PC-9 (cell line): ENCODE measurements at regions not wholly inside any gene's neighbourhood (a gene's known extent, or its start where the extent isn't known, plus 50 kb on each side); places are given as distances from the start of the nearest gene placed in this dataset.

Experiments used
- BruUV-seq: library from RNA; stranded (reverse); fragments of 400-500 nt; replicated peaks from 2 replicates; lab custom pipeline; 2021; lab: Mats Ljungman, UMichigan
- CTCF ChIA-PET: fragments of 300-600 bp; sonication (Branson Sonifier 250); formaldehyde crosslinking; loops from one replicate; lab custom pipeline; 2022; ENCODE audit warnings: antibody characterized with exemption; lab: Charles Lee
- POLR2A ChIA-PET: fragments of 300-600 bp; sonication (Branson Sonifier 250); formaldehyde crosslinking; loops from one replicate; lab custom pipeline; 2022; ENCODE audit warnings: antibody characterized with exemption; ENCODE audit not compliant: unreplicated experiment; lab: Charles Lee
- DNase-seq, 2 experiments: peaks; one replicate each; pipeline versions ENCODE4 v3.0.0 to v3.0.0-alpha.2; 2015 to 2022; ENCODE audit warnings: mixed read lengths in 1 of 2
- H2AFZ ChIP-seq: fragments of 200-600 bp; sonication (generic); 2 replicates; pipeline ENCODE4 v1.8.1; 2017; ENCODE audit warnings: antibody characterized with exemption
- H3F3A ChIP-seq: fragments of 200-600 bp; sonication (generic); 2 replicates; pipeline ENCODE4 v1.8.1; 2017; ENCODE audit warnings: antibody characterized with exemption, mild to moderate bottlenecking, low read depth; ENCODE audit not compliant: insufficient read depth
- H3K27ac ChIP-seq: fragments of 200-600 bp; sonication (generic); 2 replicates; pipeline ENCODE4 v1.6.1; 2016; ENCODE audit warnings: mixed run types
- H3K27me3 ChIP-seq: fragments of 200-600 bp; sonication (generic); 2 replicates; pipeline ENCODE4 v1.6.1; 2016; ENCODE audit warnings: low read depth, mixed run types; ENCODE audit not compliant: insufficient read depth
- H3K36me3 ChIP-seq: fragments of 200-600 bp; sonication (generic); 2 replicates; pipeline ENCODE4 v1.6.1; 2016; ENCODE audit warnings: low read depth, mixed run types
- H3K4me1 ChIP-seq: fragments of 200-600 bp; sonication (generic); replicated peaks from 2 replicates; pipeline ENCODE4 v1.6.1; 2016; ENCODE audit warnings: mixed run types; ENCODE audit not compliant: insufficient read depth
- H3K4me2 ChIP-seq: fragments of 200-600 bp; sonication (generic); 2 replicates; pipeline ENCODE4 v1.6.1; 2017; ENCODE audit warnings: mixed run types
- H3K4me3 ChIP-seq: fragments of 200-600 bp; sonication (generic); 2 replicates; pipeline ENCODE4 v1.6.1; 2016; ENCODE audit warnings: mixed run types
- H3K79me2 ChIP-seq: fragments of 200-600 bp; sonication (generic); 2 replicates; pipeline ENCODE4 v1.6.1; 2017; ENCODE audit warnings: low read depth, mixed run types
- H3K9me2 ChIP-seq: fragments of 200-600 bp; sonication (generic); 2 replicates; pipeline ENCODE4 v1.8.1; 2017; ENCODE audit warnings: mild to moderate bottlenecking; ENCODE audit not compliant: insufficient read depth
- H3K9me3 ChIP-seq: fragments of 200-600 bp; sonication (generic); 2 replicates; pipeline ENCODE4 v1.8.1; 2016; ENCODE audit warnings: low read depth; ENCODE audit not compliant: insufficient read depth
- H4K20me1 ChIP-seq: fragments of 200-600 bp; sonication (generic); 2 replicates; pipeline ENCODE4 v1.8.1; 2017; ENCODE audit not compliant: insufficient read depth
- CTCF ChIP-seq: fragments of 200-600 bp; sonication (generic); conservative IDR thresholded peaks from 2 replicates; pipeline ENCODE4 v1.6.1; 2017; ENCODE audit warnings: mixed run types, antibody characterized with exemption, mild to moderate bottlenecking, moderate library complexity
- EZH2 ChIP-seq: fragments of 200-600 bp; sonication (generic); IDR thresholded peaks from 2 replicates; pipeline ENCODE4 v1.8.0; 2017; ENCODE audit warnings: antibody characterized with exemption, low read depth
- intact Hi-C: fragments of 100-400 bp; cut with micrococcal nuclease; formaldehyde crosslinking; loops from one replicate; pipeline ENCODE4 v1.10.0; 2022; ENCODE audit not compliant: unreplicated experiment

- TF ChIP-seq CTCF (no peak), EZH2 (no peak)
- Histone ChIP-seq H3K79me2 (no peaks in the 10 kb centered on the region), H3K4me2 (no peak overlapping the region), H3K27ac (no peak overlapping the region), H3K4me1 (peaks cover 18% of the 10 kb centered on the region), H3K4me3 (no peak overlapping the region), H3K36me3 (no peaks in the 10 kb centered on the region), H4K20me1 (no peaks in the 10 kb centered on the region), H3F3A (peaks cover 6% of the 10 kb centered on the region; the same call in 1 of the 2 replicates), H3K9me2 (no peaks in the 10 kb centered on the region), H3K27me3 (no peaks in the 10 kb centered on the region), H2AFZ (no peak overlapping the region), H3K9me3 (no peaks in the 10 kb centered on the region)
- CTCF ChIA-PET = no interaction called here
- no TSS peak for BruUV-seq
- no peak for DNase-seq
- POLR2A ChIA-PET = no interaction called here
- intact Hi-C loops = loop anchor here (5.0 kb wide), 1 partner anchor 947 kb away; no protein-coding TSS in a partner anchor
These were observed 191.1 kb downstream of the MAP2K6 start for GRCh38 chr17:69605571-69605970.

GRCh38 chr17:69606142-69606800 is 191.8 kb downstream of the MAP2K6 start:
- intact Hi-C loops = loop anchor here (2.0 to 5.0 kb wide), 3 partner anchors 539 to 1017 kb away; no protein-coding TSS in a partner anchor
- H3K4me2 ChIP-seq = no peak overlapping the region
- CTCF ChIA-PET = interaction anchor here (0.6 to 1.1 kb wide), 3 partner anchors 9 to 806 kb away, joined by 3 read pairs; no protein-coding TSS in a partner anchor
- H4K20me1 ChIP-seq = no peaks in the 10 kb centered on the region
- no peaks in the 10 kb centered on the region for H3K36me3 ChIP-seq
- H3K9me2 ChIP-seq = no peaks in the 10 kb centered on the region
- H3K27ac ChIP-seq = no peak overlapping the region
- peaks cover 18% of the 10 kb centered on the region for H3K4me1 ChIP-seq
- BruUV-seq = no TSS peak
- H3K27me3 ChIP-seq = no peaks in the 10 kb centered on the region
- POLR2A ChIA-PET = no interaction called here
- H3F3A ChIP-seq = peaks cover 6% of the 10 kb centered on the region; the same call in 1 of the 2 replicates
- H3K4me3 ChIP-seq = no peak overlapping the region
- H2AFZ ChIP-seq = no peak overlapping the region
- DNase-seq = no peak
- no peak for TF ChIP-seq CTCF
- TF ChIP-seq EZH2 = no peak
- no peaks in the 10 kb centered on the region for H3K79me2 ChIP-seq
- H3K9me3 ChIP-seq = no peaks in the 10 kb centered on the region

- intact Hi-C loops = loop anchor here (2.0 to 5.0 kb wide), 3 partner anchors 538 to 1016 kb away; no protein-coding TSS in a partner anchor
- Histone ChIP-seq H3K27me3 (no peaks in the 10 kb centered on the region), H3K4me2 (no peak overlapping the region), H3K4me3 (no peak overlapping the region), H3K79me2 (no peaks in the 10 kb centered on the region), H2AFZ (no peak overlapping the region), H3K9me3 (no peaks in the 10 kb centered on the region), H3K27ac (no peak overlapping the region), H3F3A (peaks cover 6% of the 10 kb centered on the region; the same call in 1 of the 2 replicates), H3K9me2 (no peaks in the 10 kb centered on the region), H3K36me3 (no peaks in the 10 kb centered on the region), H3K4me1 (peaks cover 18% of the 10 kb centered on the region), H4K20me1 (no peaks in the 10 kb centered on the region)
- peak in 1 of 2 experiments; percentile 31 for DNase-seq
- ChIA-PET POLR2A (no interaction called here), CTCF (interaction anchor here (0.6 to 1.1 kb wide), 2 partner anchors 10 to 805 kb away, joined by 3 read pairs; no protein-coding TSS in a partner anchor)
- TF ChIP-seq CTCF (peak; percentile 82), EZH2 (no peak)
- no TSS peak for BruUV-seq
These were observed 192.8 kb downstream of the MAP2K6 start for GRCh38 chr17:69607162-69607834.
